EL (cell line): ENCODE measurements at regions not wholly inside any gene's neighbourhood (a gene's known extent, or its start where the extent isn't known, plus 50 kb on each side); places are given as distances from the start of the nearest gene placed in this dataset.
"Not testable (repeated sequence)": the region's sequence is repeated elsewhere in the genome, so short reads cannot be mapped to it uniquely, and the experiment has no call there.

Experiments
- DNase-seq: peaks from one replicate; pipeline ENCODE4 v3.0.0-alpha.2; 2016

GRCh38 chr9:25017779-25018178, 472.1 kb upstream of the IZUMO3 start:
- no peak for DNase-seq

- no peak for DNase-seq
Measured at GRCh38 chr9:25010027-25010662, 464.4 kb upstream of the IZUMO3 start.

- DNase-seq: no peak
Measured at GRCh38 chr9:25003686-25004085, 458.0 kb upstream of the IZUMO3 start.

GRCh38 chr9:24986331-24986730, 440.6 kb upstream of the IZUMO3 start:
- DNase-seq: no peak

GRCh38 chr9:24970780-24971179, 425.1 kb upstream of the IZUMO3 start:
- DNase-seq: not testable (repeated sequence)

GRCh38 chr9:24961762-24962161, 416.1 kb upstream of the IZUMO3 start:
- DNase-seq: no peak

GRCh38 chr9:24953070-24953469, 407.4 kb upstream of the IZUMO3 start:
- no peak for DNase-seq

GRCh38 chr9:24939109-24939850, 393.6 kb upstream of the IZUMO3 start:
- DNase-seq: no peak

- no peak for DNase-seq
Measured at GRCh38 chr9:24936117-24936516, 390.4 kb upstream of the IZUMO3 start.

GRCh38 chr9:24932785-24933184, 387.1 kb upstream of the IZUMO3 start:
- no peak for DNase-seq

GRCh38 chr9:24931894-24932293, 386.2 kb upstream of the IZUMO3 start:
- DNase-seq: no peak

- DNase-seq: no peak
Measured at GRCh38 chr9:24912767-24913166, 367.1 kb upstream of the IZUMO3 start.

GRCh38 chr9:24901319-24901718, 355.6 kb upstream of the IZUMO3 start:
- no peak for DNase-seq

- no peak for DNase-seq
Measured at GRCh38 chr9:24900179-24900578, 354.5 kb upstream of the IZUMO3 start.

- no peak for DNase-seq
Measured at GRCh38 chr9:24899463-24899862, 353.8 kb upstream of the IZUMO3 start.

GRCh38 chr9:24897826-24898225, 352.1 kb upstream of the IZUMO3 start:
- no peak for DNase-seq

GRCh38 chr9:24881361-24881760, 335.7 kb upstream of the IZUMO3 start:
- DNase-seq: no peak

GRCh38 chr9:24879591-24879990, 333.9 kb upstream of the IZUMO3 start:
- DNase-seq: no peak

GRCh38 chr9:24856601-24857000, 310.9 kb upstream of the IZUMO3 start:
- not testable (repeated sequence) for DNase-seq

GRCh38 chr9:24846248-24846912, 300.7 kb upstream of the IZUMO3 start:
- no peak for DNase-seq

- DNase-seq: no peak
Measured at GRCh38 chr9:24844217-24844616, 298.5 kb upstream of the IZUMO3 start.

GRCh38 chr9:24841993-24842392, 296.3 kb upstream of the IZUMO3 start:
- DNase-seq: no peak

- no peak for DNase-seq
Measured at GRCh38 chr9:24832307-24832706, 286.6 kb upstream of the IZUMO3 start.

- no peak for DNase-seq
Measured at GRCh38 chr9:24828687-24829086, 283.0 kb upstream of the IZUMO3 start.
